Bronchial epithelial cell (primary cell): ENCODE measurements at regions not wholly inside any gene's neighbourhood (a gene's known extent, or its start where the extent isn't known, plus 50 kb on each side); places are given as distances from the start of the nearest gene placed in this dataset.

Source experiments
- DNase-seq: peaks from one replicate; pipeline ENCODE4 v3.0.0-alpha.2; 2010; ENCODE audit warnings: low read depth
- FAIRE-seq: peaks from 2 replicates; lab custom pipeline; 2011; peaks lifted over from hg19 to GRCh38; lab: Jason Lieb, UNC
- H3K27me3 ChIP-seq: 2 replicates; pipeline ENCODE4 v1.5.1; 2011; ENCODE audit warnings: low read length; ENCODE audit not compliant: control insufficient read depth, insufficient read depth
- H3K36me3 ChIP-seq: 2 replicates; pipeline ENCODE4 v1.5.1; 2011; ENCODE audit warnings: low read length; ENCODE audit not compliant: control insufficient read depth, insufficient read depth
- H3K4me3 ChIP-seq: 2 replicates; pipeline ENCODE4 v1.5.1; 2011; ENCODE audit warnings: mild to moderate bottlenecking, low read depth, low read length, control low read depth
- CTCF ChIP-seq: IDR thresholded peaks from 2 replicates; pipeline ENCODE4 v1.5.1; 2011; ENCODE audit warnings: mild to moderate bottlenecking, moderate library complexity, low read length, control low read depth, inconsistent platforms; ENCODE audit not compliant: insufficient read depth, severe bottlenecking

GRCh38 chr4:45527160-45527559 is 596.7 kb downstream of the GABRG1 start:
- H3K36me3 ChIP-seq = no peaks in the 10 kb centered on the region
- no peak overlapping the region for H3K4me3 ChIP-seq
- DNase-seq (no peak), FAIRE-seq (no peak)
- H3K27me3 ChIP-seq = no peaks in the 10 kb centered on the region
- TF ChIP-seq CTCF = no peak

GRCh38 chr4:45518832-45519231 is 605.0 kb downstream of the GABRG1 start:
- FAIRE-seq = no peak
- H3K27me3 ChIP-seq = no peaks in the 10 kb centered on the region
- no peak for DNase-seq
- no peak for TF ChIP-seq CTCF
- H3K36me3 ChIP-seq = no peaks in the 10 kb centered on the region
- no peak overlapping the region for H3K4me3 ChIP-seq

GRCh38 chr4:45502471-45502870 is 621.4 kb downstream of the GABRG1 start:
- Histone ChIP-seq H3K27me3 (no peaks in the 10 kb centered on the region), H3K36me3 (no peaks in the 10 kb centered on the region), H3K4me3 (no peak overlapping the region)
- FAIRE-seq (no peak), DNase-seq (peak; percentile 38)
- TF ChIP-seq CTCF = no peak

GRCh38 chr4:45484740-45485139 is 639.1 kb downstream of the GABRG1 start:
- Histone ChIP-seq H3K4me3 (no peak overlapping the region), H3K27me3 (no peaks in the 10 kb centered on the region), H3K36me3 (no peaks in the 10 kb centered on the region)
- FAIRE-seq (no peak), DNase-seq (no peak)
- TF ChIP-seq CTCF = no peak

GRCh38 chr4:45482346-45482745 is 641.5 kb downstream of the GABRG1 start:
- no peak for TF ChIP-seq CTCF
- no peak for FAIRE-seq
- H3K27me3 ChIP-seq = no peaks in the 10 kb centered on the region
- DNase-seq = no peak
- H3K4me3 ChIP-seq = no peak overlapping the region
- H3K36me3 ChIP-seq = no peaks in the 10 kb centered on the region

- Histone ChIP-seq H3K36me3 (no peaks in the 10 kb centered on the region), H3K4me3 (no peak overlapping the region), H3K27me3 (no peaks in the 10 kb centered on the region)
- FAIRE-seq = no peak
- TF ChIP-seq CTCF = no peak
- DNase-seq = no peak
Observed at GRCh38 chr4:45477311-45477733, 646.5 kb downstream of the GABRG1 start.
